T-helper 9 cell (primary cell): ENCODE measurements at regions not wholly inside any gene's neighbourhood (a gene's known extent, or its start where the extent isn't known, plus 50 kb on each side); places are given as distances from the start of the nearest gene placed in this dataset.

Experiments used
- DNase-seq: peaks from one replicate; pipeline ENCODE4 v3.0.0-alpha.2; 2020

DNA sequence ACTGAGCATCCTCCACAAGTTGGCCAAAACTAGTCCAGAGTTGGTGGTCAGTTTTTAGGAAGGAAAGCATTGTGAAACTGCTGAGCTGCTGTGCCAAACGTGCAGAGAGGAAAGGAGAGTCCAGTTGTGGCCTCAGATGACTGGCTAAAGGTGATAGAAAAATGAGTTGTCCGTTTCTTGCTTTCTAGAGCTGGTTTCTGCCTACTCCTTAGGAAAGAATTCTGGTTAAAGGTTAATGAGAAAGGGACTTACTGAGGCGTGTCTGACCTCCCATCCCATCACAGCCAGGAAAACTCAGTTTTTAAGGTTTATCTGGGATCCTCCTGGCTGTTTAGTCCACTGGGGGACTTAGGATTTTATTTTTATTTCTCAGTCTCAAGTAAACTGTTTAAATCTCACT is 1186.3 kb downstream of the UQCRFS1 start:
- no peak for DNase-seq

DNA sequence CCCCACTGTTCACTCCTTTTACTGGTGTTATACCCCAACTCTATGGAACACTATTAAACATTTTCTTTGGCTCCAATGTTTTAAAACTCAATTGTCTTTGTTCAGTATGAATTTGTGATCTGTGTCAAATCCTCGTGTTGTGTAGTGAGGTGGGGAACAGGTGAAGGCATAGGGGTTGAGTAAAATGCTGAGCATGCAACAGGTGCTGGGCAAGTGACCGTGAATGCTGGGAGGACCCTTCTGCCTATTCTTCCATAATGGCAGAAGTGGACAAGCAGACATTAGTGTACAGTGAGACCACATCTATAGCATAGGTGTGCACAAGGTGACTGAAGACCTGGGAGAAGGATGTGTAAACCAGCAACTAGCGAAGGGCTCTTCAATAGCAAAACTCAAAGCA is 1188.0 kb downstream of the UQCRFS1 start:
- DNase-seq: no peak

DNA sequence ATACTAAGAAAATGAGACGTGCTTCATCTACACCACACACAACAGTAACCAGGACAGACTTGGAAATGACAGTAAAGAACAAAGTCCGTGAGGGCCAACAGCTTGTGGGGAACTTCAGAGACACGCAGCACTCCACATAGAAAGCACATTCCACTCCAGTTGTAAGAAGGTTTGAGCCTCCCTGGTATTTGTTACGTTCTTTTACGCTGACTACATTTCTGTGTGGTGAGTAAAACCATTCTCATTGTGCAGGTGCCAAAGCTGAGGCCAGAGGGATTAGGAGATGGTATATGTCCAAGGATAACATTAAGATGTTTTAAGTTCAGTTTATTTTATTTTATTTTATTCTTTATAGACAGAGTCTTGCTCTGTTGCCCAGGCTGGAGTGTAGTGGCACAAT is 1189.9 kb downstream of the UQCRFS1 start:
- DNase-seq: no peak

DNA sequence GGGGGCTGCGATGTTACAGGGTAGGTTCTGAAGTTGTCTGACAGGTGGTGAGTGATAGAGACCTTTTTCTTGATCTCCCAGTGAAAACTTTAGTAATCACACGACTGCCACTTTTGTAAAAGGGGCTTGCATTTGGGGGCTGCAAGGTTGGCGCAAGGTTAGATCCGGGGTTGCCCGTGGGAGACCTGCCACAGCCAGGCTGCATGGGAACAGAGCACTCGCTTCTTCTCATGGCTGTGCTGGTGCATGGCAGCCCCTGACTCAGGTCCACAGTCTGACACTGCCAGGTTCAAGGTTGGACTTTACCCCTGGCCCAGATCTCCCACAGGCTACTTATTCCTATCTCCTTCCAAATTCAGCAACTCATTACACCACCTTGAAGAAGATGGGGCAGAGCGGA is 1190.4 kb downstream of the UQCRFS1 start:
- no peak for DNase-seq

DNA sequence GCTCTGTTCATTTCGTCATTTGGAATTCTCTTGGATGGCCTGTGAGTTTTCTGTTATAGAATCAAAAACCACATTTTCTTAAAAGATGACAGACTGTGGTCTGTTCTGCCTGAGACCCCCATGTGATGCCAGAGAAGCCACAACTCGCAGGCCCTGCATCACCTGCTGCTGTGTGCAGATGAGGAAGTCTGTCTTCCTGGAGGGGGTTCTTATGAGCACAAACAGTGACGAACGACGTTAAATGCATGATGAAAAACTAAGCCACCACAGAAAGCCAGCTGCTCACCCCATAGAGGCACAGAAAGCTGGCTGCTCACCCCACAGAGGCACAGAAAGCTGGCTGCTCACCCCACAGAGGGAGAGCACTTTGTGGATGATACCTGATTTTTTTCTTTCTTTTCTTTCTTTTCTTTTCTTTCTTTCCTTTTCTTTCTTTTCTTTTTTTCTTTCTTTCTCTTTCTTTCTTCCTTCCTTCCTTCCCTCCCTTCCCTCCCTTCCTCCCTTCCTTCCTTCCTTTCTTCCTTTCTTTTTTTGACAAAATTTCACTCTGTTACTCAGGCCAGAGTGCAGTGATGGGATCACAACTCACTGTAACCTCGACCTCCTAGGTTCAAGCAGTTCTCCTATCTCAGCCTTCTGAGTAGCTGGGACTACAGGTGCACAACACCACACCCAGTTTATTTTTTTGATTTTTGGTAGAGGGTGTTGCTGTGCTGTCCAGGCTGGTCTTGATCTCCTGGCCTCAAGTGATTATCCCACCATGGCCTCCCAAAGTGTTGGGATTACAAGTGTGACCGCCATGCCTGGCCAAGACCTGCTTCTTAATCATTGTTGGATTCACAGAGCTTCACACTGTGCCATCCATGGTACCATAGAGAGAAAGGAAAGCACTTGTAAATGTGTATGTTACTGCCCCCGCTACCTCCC is 1191.4 kb downstream of the UQCRFS1 start:
- DNase-seq: no peak

DNA sequence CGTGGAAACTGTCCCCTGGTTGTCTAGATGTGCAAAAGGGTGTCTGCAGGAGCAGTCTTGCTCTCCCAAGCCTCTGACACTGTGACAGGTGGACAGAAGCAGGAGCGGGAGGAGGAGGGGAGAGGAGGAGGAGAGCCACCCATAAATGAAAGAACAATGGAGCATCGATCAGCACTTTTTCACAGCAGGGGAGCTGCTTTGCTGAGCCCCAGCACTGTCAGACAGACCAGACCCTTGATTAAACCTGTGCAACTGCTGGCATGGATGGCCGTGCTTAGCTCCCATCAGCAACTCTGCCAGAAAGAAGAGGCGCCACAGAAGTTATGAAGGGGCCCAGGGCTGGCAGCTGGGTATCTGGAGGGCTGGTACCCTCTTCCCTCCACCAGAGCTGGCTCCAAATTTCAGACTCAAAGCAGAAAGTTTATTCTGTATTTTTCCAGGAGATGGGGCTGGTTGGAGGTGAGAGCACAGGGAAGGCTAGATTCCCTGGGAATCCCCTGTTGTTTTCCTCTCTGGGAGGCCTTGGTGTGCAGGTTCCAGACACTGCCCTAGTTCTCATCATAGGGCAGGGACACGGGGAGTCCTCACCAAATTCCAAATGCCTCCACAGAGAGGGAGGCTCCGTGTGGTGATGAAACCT is 1192.2 kb downstream of the UQCRFS1 start:
- no peak for DNase-seq

DNA sequence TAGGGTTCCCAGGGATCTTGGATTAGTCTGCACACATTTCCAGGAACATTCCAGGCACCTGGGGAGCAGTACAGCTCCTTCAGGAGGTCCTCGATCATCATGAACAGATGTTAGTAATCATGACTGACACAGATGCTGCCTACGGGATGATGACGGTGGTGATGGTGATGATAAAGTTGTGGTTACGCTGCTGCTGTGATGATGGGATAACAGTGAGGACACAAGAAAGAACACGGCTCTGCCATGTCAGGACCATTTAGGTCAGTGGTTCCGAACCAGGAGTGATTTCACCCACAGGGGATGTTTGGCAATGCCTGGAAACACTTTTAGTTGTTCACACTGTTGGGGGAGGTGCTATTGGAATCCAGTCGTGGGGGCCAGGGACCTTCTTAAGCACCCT is 1193.0 kb downstream of the UQCRFS1 start:
- DNase-seq: no peak

DNA sequence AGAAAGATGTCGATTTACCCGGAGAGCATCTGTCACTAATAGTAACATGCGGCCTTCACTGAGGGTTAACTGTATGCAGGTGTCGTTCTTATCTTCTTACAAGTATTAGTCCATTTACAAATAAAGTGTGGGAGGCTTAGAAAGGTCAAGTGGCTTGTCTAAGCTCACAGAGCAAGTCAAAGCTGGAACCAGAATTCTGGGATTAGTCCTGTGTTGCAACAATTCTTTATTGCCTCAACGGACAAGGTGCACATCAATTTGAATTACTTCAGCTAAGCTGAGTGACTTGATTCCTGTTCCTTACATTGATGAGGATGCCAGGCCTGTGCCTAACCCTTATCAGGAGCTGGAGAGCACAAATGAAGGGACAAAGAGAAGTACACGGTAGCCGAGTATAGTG is 1193.6 kb downstream of the UQCRFS1 start:
- no peak for DNase-seq

DNA sequence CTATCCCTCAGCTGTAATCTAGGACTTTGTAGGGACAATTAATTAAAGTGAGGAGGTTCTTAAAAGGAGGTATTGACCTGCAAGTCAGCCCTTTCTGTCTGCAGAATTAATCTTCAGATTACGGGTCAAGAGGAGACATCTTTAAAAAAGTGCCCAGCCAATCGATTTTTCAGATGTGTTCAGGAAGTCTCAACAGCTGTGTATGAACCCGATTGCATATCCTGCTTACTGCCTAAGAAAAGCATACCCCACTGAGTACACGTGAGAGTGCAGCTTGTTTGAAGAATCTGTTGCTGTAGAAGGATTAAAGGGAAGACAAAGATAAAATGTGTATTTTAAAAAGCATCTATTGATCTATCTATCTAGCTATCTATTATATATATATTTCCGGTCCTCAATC is 1194.5 kb downstream of the UQCRFS1 start:
- DNase-seq: no peak

DNA sequence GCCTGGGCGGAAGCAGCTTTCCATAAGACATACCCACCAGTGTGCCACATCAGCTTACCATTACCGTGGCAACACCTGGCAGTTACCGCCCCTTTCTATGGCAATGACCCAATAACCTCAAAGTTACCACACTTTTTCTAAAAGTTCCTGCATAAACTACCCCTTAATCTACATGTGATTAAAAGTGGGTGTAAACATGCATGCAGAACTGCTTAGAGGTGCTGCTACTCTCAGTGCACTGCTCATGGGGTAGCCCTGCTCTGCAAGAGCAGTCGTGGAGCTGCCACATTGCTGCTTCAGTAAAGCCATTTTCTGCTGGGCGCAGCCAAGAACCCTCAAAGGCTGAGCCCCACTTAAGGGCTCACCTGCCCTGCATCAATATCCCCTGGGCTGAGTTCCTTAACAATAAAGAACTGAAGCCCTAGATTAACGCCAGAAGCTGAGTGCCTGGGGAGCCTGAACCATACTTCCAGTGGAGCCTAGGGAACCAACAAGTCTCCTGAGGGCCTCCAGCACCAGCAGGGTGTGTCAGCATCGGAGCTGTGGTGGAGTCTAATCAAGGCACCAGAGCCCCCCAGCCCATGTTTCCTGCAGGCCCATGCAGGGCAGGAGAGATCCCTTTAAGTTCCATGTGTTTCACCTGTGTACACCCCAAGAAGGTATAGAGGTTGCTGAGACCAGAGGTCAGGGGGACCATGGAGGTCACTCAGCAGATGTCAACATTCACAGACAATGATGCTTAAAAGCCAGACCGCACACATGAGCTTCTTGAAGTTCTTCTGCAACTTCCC is 1198.1 kb downstream of the UQCRFS1 start:
- no peak for DNase-seq

DNA sequence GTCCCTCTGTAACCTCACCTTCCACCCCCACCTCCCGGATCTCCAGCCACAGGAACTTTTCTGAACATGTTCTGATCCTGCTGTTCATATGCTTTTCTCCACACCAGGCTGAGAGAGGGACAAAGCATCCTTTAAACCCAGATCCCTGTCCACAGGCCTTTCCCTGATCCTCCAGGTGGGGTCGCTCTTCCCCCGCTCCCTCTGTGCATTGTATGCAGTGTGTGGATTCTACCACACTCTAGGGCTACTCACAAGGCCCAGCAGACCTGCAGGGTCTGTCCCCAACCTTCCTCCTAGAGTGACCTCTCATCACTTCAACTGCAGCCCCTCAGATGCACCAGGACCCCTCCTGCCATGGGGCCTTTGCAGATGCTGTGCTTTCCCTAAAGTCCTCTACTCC is 1200.6 kb downstream of the UQCRFS1 start:
- DNase-seq: no peak

DNA sequence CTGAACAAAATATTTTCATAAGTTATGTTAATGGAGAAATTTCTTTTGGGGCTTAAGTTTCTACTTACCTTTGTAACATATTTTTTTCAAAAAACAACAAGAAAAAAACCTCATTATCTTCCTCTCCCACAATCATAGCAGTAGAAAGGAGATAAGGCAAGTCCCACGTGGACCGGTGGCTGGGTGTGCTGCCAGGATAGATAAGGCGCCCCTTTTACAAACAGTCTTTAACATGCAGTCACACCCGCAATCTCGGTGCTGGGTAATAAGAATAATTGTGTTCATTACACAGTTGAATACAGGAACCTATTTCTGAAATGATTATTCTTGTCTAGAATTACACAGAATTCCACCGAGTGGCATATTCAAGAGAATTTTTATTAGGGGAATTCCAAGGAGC is 1202.3 kb downstream of the UQCRFS1 start:
- DNase-seq: no peak

DNA sequence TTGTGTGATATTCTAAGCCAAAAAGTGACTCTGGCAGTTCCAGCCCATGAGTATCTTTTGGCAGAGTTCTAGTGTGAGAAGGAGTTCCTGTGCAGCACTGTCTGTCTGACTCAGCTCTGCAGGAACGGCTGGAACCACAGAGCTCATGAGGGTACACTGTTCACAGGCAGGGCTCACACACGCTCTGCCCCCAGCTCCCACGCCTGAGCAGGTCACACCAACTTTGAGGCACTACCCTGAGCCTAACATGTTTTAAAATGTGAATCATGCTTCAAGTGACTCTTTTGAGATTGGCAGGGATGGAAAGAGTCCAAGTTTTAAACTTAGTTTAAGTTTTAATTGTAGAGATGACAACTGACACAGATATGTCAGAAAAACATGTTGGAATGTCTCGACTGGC is 1203.3 kb downstream of the UQCRFS1 start:
- no peak for DNase-seq

DNA sequence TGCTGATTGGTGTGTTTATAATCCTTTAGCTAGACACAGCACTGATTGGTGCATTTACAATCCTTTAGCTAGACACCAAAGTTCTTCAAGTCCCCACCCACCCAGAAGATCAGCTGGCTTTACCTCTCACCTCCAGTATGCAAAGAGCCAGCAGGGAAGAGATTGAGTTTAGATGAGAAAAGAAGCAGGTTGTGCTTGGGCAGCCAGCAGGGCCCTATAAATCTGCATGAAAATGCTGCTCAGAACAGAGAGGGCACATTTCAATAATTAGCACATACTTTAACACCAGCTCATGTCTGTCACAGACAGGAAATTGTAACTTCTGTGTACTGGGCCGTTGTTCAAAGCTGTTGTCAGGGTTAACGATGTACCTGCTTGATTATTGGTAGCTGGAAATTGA is 1204.3 kb downstream of the UQCRFS1 start:
- no peak for DNase-seq

DNA sequence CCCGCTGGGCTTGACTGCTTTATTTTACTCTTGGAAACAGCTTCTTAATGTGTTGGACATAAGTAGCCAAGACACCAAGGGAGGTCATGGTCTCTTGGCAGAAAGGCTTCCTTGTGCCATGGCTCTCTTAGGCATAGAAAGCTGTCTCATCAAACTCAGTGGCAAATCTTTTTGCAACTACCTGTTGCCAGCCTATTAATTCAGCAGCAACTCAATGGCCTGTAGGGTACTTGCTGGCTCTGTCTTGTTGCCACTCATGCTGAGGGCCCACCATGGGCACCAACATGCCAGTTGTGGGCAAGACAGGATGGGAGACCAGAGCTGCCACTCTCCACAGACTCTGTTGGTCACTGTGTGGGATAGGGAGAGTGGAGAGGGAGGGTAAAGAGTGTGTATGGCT is 1209.4 kb downstream of the UQCRFS1 start:
- no peak for DNase-seq

DNA sequence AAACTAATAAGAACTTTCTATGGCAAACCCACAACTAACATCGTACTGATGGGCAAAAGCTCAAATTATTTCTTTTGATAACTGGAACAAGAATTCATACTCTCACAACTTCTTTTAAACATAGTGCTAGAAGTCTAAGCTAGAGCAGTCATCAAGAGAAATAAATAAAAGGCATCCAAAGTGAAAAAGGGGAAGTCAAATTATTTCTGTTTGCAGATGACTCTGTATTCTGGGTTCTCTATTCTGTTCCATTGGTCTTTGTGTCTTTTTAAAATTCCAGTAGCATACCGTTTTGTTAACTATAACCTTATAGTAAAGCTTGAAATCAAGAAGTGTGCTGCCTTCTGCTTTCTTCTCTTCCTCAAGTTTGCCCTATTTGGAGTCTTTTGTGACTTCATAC is 1215.9 kb downstream of the UQCRFS1 start:
- DNase-seq: no peak

DNA sequence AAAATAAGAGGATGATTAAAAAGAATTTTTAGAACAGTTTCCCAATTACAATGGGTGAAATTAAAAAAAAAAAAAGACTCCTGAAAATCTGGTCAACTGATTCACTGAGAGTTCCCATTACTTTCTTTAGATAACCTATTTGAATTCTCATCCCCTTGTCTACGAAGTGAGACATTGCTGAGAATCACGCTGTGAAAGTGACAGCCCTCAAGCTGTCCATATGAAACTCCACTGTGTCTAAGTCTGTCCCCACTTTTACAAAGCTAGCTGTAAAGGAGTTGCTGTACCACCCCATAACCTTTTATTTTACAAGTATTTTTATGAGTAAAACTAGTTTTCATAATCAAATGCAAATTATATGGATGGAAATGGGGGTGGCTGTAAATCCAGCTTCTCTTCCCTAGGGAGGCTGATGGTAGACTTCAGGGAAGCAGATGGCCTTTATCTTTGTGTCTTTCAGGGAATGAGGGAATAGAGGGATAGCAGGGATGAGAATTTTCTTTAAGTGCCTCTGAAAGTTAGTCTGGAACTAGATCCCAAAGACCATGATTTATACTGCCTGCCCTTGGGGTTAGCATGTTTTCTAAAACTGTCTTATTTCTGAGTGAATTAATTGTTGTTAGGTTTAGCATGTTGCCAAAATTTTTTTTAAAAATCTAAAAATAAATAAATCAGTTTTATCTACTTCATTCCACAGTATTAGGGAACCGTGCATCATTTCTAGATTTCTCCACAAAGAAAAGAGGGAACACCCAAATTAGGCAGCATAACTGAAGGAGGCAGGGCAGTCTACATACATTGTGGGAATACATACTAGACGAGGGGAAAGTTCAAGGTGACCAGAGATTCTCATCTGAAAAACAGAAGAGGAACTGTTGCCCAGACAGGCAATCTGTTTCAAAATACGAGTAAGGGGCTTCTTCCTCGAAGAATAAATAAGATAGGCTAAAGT is 1219.1 kb downstream of the UQCRFS1 start:
- DNase-seq: no peak

DNA sequence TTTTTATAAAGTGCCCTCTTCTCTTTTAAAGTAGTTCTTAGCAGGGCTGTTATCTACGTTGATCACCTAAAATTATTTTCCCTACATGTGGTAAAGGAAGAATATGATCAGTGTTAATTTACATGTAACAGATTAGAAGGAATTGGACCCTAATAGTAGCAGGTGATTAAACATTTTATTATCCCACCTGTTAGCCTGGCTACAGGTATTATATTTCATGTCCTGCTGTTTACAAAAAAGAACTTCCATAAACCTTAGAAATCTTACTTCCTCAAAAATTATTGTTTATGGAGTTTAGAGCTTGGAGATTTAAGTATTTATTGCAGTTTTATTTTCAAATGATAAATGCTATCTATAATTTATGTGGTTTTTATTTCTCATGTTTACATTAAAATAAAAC is 1226.7 kb downstream of the UQCRFS1 start:
- DNase-seq: no peak

DNA sequence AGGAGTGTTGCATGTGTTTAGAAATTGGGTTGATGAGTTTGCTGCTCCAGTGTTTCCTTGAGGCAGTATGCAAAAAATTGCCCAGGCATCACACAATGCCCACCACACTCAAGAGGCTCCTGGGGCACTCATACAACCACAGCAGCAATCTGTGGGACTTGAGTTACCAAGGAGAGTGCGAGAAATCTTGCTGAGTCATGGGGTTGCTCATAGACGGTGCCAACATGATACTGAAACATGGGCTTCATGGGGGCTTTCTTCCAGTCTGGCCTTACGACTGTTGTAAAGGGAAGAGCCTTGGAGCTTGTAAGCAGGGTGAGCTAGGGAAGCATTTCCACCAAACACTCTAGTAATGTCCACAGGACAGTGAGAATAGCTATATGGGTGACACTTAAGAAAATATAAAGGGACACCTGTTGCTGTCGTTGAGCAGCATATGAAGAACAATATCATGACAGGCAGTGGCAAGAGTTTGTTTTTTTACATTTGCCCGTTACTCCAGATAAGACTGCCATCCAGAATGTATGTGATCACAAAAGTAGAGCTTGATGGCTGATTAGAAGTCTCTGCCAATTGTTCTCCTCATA is 1237.4 kb downstream of the UQCRFS1 start:
- no peak for DNase-seq

DNA sequence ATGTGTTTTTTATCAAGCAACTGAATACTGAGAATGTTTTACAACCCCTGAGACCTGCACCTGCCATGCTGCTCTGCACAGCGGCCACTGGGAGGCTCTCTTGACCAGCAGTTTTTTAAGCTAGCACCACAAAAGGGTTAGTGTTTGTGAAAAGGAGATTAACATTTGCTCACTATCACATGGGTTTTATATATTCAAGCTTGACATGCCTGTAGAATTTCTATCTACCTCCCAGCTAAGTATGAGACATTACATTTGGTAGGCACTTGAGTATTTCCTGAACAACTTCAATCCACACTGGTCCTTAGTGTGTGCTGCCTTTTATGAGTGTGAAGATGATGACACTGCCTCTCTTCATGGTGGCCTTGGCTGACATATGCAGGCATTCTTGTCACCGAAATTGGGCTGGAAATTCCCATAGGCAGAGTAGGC is 1238.9 kb downstream of the UQCRFS1 start:
- no peak for DNase-seq

DNA sequence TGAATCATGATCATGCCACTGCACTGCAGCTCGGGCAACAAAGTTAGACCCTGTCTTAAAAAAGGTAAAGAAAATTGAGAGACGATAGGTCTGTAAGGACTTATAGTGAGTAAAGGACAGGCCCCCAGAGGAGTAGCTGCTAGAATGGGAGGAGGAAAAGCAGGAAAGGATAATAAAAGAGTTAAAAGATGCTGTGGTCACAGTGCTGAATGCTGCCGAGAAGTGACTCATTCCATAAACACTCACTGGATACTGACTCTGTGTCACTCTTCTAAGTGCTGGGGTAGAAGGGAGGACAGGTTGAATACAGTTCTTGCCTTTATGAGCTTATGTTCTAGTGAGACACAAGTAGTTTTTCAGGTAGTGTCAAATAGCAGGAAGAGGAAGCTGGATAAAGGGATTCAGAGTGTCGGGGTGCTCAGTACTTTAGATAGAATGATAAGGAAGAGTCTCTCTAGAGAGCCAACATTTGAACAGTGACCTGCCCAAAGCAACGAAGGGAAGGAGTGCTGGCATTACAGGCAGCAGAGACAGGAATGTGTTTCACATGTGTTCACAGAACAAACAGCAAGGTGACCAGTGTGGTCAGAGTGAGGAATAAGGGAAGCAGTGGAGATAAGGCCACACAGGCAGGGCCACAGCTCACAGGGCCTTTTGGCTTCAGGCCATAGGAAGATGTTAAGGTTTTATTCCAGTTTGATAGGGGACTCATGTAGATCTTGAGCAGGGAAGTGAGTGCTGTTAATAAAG is 1240.5 kb downstream of the UQCRFS1 start:
- DNase-seq: no peak
